Lower leg skin (tissue), 4 donors: ENCODE measurements at regions not wholly inside any gene's neighbourhood (a gene's known extent, or its start where the extent isn't known, plus 50 kb on each side); places are given as distances from the start of the nearest gene placed in this dataset.

Experiments
- DNase-seq, 2 donors: peaks; one replicate each; pipeline ENCODE4 v3.0.0-alpha.2; 2019; ENCODE audit warnings: low spot score in 2 of 2
- H3K4me3 ChIP-seq: fragments of 200-600 bp; sonication (generic); 2 replicates; pipeline ENCODE4 v1.5.1; 2017; ENCODE audit warnings: mild to moderate bottlenecking, low read depth; ENCODE audit not compliant: poor library complexity, severe bottlenecking
- POLR2A ChIP-seq, 2 donors: fragments of 450-650 bp; IDR thresholded peaks; one replicate each; pipeline ENCODE4 v1.6.1; 2016 to 2017; ENCODE audit warnings: antibody characterized with exemption in 2 of 2, mild to moderate bottlenecking in 1 of 2, moderate library complexity in 1 of 2
- WGBS, 2 donors: methylation state at CpG; one replicate each; pipeline ENCODE4 v1.1.5; 2018; 5-methylcytosine and 5-hydroxymethylcytosine counted together
- intact Hi-C: fragments of 100-400 bp; cut with DNase I; formaldehyde crosslinking; loops from one replicate; pipeline ENCODE4 v1.15.0; 2023; ENCODE audit warnings: low total_unique reads
- TF ChIP-seq, protein P1 (sequence below), 3 donors: fragments of 450-650 bp; IDR thresholded peaks; one replicate each; pipeline ENCODE4 v1.5.1; 2016; ENCODE audit warnings: antibody characterized with exemption in 3 of 3, mild to moderate bottlenecking in 3 of 3, moderate library complexity in 2 of 3

DNA sequence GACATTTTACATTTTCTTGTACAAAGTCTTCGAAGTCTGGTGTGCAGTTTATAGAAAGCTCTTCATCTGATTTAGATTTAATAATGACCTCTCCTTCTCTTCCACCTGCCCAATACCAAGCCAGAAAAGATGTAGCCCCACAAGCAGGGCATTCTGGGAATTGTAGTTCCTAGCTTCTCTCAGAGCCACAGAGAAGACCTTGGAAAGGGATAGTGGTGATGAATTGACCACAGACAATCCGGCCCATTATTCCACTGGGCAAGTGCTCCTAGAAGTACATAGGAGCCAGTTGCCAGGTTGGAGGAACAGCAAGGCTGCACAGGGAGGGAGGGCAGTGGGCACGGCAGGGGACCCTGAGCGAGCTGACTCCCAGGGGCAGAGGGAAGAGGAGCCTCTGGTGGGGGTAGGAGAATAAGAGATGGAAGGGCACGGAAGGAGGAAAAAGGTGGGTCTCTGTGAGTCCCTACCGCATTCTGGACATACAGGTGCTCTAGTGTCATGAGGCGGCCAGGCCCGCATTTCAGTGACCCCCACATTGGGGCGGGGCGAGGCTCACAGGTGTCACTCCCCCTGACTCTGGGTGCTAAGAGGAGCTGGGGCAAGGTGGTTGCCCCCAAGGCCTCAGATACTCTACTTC is 152.5 kb upstream of the HAAO start:
- no peak for TF ChIP-seq POLR2A (IDR thresholded peaks at IDR 0.05)
- TF ChIP-seq, protein P1, sequence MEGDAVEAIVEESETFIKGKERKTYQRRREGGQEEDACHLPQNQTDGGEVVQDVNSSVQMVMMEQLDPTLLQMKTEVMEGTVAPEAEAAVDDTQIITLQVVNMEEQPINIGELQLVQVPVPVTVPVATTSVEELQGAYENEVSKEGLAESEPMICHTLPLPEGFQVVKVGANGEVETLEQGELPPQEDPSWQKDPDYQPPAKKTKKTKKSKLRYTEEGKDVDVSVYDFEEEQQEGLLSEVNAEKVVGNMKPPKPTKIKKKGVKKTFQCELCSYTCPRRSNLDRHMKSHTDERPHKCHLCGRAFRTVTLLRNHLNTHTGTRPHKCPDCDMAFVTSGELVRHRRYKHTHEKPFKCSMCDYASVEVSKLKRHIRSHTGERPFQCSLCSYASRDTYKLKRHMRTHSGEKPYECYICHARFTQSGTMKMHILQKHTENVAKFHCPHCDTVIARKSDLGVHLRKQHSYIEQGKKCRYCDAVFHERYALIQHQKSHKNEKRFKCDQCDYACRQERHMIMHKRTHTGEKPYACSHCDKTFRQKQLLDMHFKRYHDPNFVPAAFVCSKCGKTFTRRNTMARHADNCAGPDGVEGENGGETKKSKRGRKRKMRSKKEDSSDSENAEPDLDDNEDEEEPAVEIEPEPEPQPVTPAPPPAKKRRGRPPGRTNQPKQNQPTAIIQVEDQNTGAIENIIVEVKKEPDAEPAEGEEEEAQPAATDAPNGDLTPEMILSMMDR (IDR thresholded peaks at IDR 0.05) = no peak
- DNase-seq = no peak
- WGBS, 2 donors = 93 to 96% methylated on average over 10 of the region's 10 CpGs
- intact Hi-C loops = loop anchor here (5.0 to 10.0 kb wide), 2 partner anchors 280 to 597 kb away; partner anchors contain the start of gene ZFP36L2
- H3K4me3 ChIP-seq = no peak overlapping the region

GRCh38 chr2:42942990-42943493 is 150.7 kb upstream of the HAAO start:
- DNase-seq = no peak
- intact Hi-C loops = loop anchor here (10.0 kb wide), 1 partner anchor 282 kb away; the partner anchor contains the start of gene ZFP36L2
- TF ChIP-seq, protein P1 (IDR thresholded peaks at IDR 0.05) = no peak
- TF ChIP-seq POLR2A (IDR thresholded peaks at IDR 0.05) = no peak
- 90 to 92% methylated on average over 13 of the region's 13 CpGs for WGBS, 2 donors
- no peak overlapping the region for H3K4me3 ChIP-seq

- H3K4me3 ChIP-seq = no peak overlapping the region
- WGBS, 2 donors = 96 to 97% methylated on average over 8 of the region's 8 CpGs
These were observed 150.0 kb upstream of the HAAO start for GRCh38 chr2:42942214-42942989.

GRCh38 chr2:42941633-42942176 is 149.3 kb upstream of the HAAO start:
- DNase-seq = no peak
- 94 to 95% methylated on average over 3 of the region's 3 CpGs for WGBS, 2 donors
- intact Hi-C loops = loop anchor here (10.0 kb wide), 1 partner anchor 283 kb away; the partner anchor contains the start of gene ZFP36L2
- TF ChIP-seq, protein P1 (IDR thresholded peaks at IDR 0.05) = no peak
- TF ChIP-seq POLR2A (IDR thresholded peaks at IDR 0.05) = no peak
- H3K4me3 ChIP-seq = no peak overlapping the region

More at GRCh38 chr2:42942214-42942989, 150.0 kb upstream of the HAAO start:
- intact Hi-C loops = loop anchor here (10.0 kb wide), 1 partner anchor 282 kb away; the partner anchor contains the start of gene ZFP36L2
- no peak for DNase-seq
- TF ChIP-seq, protein P1 (IDR thresholded peaks at IDR 0.05) = no peak

GRCh38 chr2:42939411-42940206 is 147.2 kb upstream of the HAAO start:
- intact Hi-C loops = loop anchor here (10.0 kb wide), 2 partner anchors 85 to 285 kb away; partner anchors contain the start of gene ZFP36L2
- DNase-seq = no peak
- no peak for TF ChIP-seq POLR2A (IDR thresholded peaks at IDR 0.05)
- TF ChIP-seq, protein P1 (IDR thresholded peaks at IDR 0.05) = no peak
- 49 to 53% methylated on average over 11 of the region's 11 CpGs for WGBS, 2 donors
- H3K4me3 ChIP-seq = no peak overlapping the region
